ENCODE measurements at regions not wholly inside any gene's neighbourhood (a gene's known extent, or its start where the extent isn't known, plus 50 kb on each side); places are given as distances from the start of the nearest gene placed in this dataset.

DNA sequence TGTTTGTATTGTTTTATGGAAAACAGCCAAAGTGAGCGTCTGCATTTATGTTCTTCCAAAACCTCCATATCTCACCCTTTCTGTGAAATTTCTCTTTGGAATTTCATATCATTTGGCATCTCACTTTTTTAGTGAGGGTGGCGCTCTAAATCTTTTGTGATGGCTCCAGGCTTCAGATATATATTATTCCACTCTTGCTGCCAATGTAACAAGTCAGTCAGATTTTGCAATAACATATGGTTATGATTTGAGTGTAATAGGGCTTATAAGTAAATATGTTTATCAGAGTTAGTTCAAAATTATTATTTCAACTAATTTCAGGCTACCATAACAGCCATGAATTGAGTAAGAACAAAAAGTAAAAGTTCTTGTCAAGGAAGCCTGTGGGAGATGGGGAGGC lies 314.7 kb downstream of the PDGFC start:
- intact Hi-C loops (cut with DNase I), result no loop called here
- no peaks in the 10 kb centered on the region for H3K36me3 ChIP-seq
- no peaks in the 10 kb centered on the region for H3K9me3 ChIP-seq
- H3K27ac ChIP-seq (replicated peaks in 1 of 4), result no peak overlapping the region
- no peaks in the 10 kb centered on the region for H3K4me1 ChIP-seq
- H3K4me3 ChIP-seq, result no peak overlapping the region
- DNase-seq (ENCODE audit: extremely low spot score), result no peak
- no peaks in the 10 kb centered on the region for H3K27me3 ChIP-seq
- TF ChIP-seq POLR2AphosphoS5 (IDR thresholded peaks at IDR 0.05) (no peak), EP300 (IDR thresholded peaks at IDR 0.05) (no peak), POLR2A (IDR thresholded peaks at IDR 0.05; ENCODE audit: low read depth) (no peak)
- TF ChIP-seq, protein P1, sequence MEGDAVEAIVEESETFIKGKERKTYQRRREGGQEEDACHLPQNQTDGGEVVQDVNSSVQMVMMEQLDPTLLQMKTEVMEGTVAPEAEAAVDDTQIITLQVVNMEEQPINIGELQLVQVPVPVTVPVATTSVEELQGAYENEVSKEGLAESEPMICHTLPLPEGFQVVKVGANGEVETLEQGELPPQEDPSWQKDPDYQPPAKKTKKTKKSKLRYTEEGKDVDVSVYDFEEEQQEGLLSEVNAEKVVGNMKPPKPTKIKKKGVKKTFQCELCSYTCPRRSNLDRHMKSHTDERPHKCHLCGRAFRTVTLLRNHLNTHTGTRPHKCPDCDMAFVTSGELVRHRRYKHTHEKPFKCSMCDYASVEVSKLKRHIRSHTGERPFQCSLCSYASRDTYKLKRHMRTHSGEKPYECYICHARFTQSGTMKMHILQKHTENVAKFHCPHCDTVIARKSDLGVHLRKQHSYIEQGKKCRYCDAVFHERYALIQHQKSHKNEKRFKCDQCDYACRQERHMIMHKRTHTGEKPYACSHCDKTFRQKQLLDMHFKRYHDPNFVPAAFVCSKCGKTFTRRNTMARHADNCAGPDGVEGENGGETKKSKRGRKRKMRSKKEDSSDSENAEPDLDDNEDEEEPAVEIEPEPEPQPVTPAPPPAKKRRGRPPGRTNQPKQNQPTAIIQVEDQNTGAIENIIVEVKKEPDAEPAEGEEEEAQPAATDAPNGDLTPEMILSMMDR (IDR thresholded peaks at IDR 0.05), result no peak
- 81% methylated on average over 2 of the region's 2 CpGs for WGBS

DNA sequence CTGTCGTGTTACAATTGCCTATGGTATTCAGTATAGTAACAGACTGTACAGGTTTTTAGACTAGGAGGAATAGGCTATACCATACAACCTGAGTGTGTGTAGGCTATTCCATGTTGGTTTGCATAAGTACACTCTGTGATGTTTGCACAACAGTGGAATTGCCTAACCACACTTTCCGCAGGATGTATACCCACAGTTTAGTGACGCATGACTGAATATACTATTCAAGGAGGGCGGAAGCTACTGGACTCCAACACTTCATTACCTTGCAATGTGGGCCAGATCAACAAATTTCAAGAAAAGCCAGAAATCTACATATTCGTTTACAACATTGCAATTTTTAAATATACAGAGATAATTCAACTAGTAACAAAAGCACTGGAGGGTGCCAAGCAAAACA lies 317.2 kb downstream of the PDGFC start:
- H3K27ac ChIP-seq (replicated peaks in 1 of 4), result no peak overlapping the region
- no peaks in the 10 kb centered on the region for H3K36me3 ChIP-seq
- TF ChIP-seq EP300 (IDR thresholded peaks at IDR 0.05), result no peak
- TF ChIP-seq, protein P1 (IDR thresholded peaks at IDR 0.05), result no peak
- no peak for TF ChIP-seq POLR2A (IDR thresholded peaks at IDR 0.05; ENCODE audit: low read depth)
- TF ChIP-seq POLR2AphosphoS5 (IDR thresholded peaks at IDR 0.05), result no peak
- no peak overlapping the region for H3K4me3 ChIP-seq
- H3K27me3 ChIP-seq, result no peaks in the 10 kb centered on the region
- intact Hi-C loops (cut with DNase I), result no loop called here
- DNase-seq (ENCODE audit: extremely low spot score), result no peak
- no peaks in the 10 kb centered on the region for H3K9me3 ChIP-seq
- no peaks in the 10 kb centered on the region for H3K4me1 ChIP-seq
- 90% methylated on average over 5 of the region's 5 CpGs for WGBS

- no peak for DNase-seq (ENCODE audit: extremely low spot score)
- intact Hi-C loops (cut with DNase I), result no loop called here
- no peak overlapping the region for H3K27ac ChIP-seq (replicated peaks in 1 of 4)
- H3K4me3 ChIP-seq, result no peak overlapping the region
- TF ChIP-seq POLR2AphosphoS5 (IDR thresholded peaks at IDR 0.05) (no peak), POLR2A (IDR thresholded peaks at IDR 0.05; ENCODE audit: low read depth) (no peak), EP300 (IDR thresholded peaks at IDR 0.05) (no peak)
- TF ChIP-seq, protein P1 (IDR thresholded peaks at IDR 0.05), result no peak
- no peaks in the 10 kb centered on the region for H3K9me3 ChIP-seq
- no peaks in the 10 kb centered on the region for H3K27me3 ChIP-seq
- H3K36me3 ChIP-seq, result no peaks in the 10 kb centered on the region
- H3K4me1 ChIP-seq, result peaks cover 0 to 4% (median under 1%) of the 10 kb centered on the region in 4 donors
Observed at GRCh38 chr4:156643826-156644225, 327.8 kb downstream of the PDGFC start.

DNA sequence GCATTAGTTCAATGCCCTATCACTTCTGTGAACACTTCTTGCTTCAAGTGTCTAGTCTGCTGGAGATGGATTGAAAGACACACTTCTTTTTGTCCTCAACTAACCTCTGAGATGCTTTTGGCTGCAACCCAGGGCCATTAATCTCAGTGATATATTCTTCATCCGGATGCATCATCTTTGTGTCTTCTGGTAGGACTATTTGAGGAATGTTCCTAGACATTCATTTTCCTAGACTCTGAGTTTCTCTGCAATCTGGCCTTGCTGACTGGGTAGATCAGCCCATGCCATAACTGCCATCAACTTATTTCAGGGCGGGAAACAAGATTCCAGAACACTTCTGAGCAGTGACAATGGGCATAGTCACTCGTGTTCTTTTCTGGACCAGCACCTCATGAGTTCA lies 329.4 kb downstream of the PDGFC start:
- no peak for DNase-seq (ENCODE audit: extremely low spot score)
- intact Hi-C loops (cut with DNase I), result no loop called here
- no peaks in the 10 kb centered on the region for H3K27me3 ChIP-seq
- H3K27ac ChIP-seq (replicated peaks in 1 of 4), result no peak overlapping the region
- H3K36me3 ChIP-seq, result no peaks in the 10 kb centered on the region
- H3K4me1 ChIP-seq, result peaks cover 0 to 16% (median 6%) of the 10 kb centered on the region in 4 donors
- H3K4me3 ChIP-seq, result no peak overlapping the region
- H3K9me3 ChIP-seq, result no peaks in the 10 kb centered on the region
- 89% methylated on average over 3 of the region's 3 CpGs for WGBS
- no peak for TF ChIP-seq EP300 (IDR thresholded peaks at IDR 0.05)
- no peak for TF ChIP-seq POLR2A (IDR thresholded peaks at IDR 0.05; ENCODE audit: low read depth)
- TF ChIP-seq POLR2AphosphoS5 (IDR thresholded peaks at IDR 0.05), result no peak
- TF ChIP-seq, protein P1 (IDR thresholded peaks at IDR 0.05), result no peak

DNA sequence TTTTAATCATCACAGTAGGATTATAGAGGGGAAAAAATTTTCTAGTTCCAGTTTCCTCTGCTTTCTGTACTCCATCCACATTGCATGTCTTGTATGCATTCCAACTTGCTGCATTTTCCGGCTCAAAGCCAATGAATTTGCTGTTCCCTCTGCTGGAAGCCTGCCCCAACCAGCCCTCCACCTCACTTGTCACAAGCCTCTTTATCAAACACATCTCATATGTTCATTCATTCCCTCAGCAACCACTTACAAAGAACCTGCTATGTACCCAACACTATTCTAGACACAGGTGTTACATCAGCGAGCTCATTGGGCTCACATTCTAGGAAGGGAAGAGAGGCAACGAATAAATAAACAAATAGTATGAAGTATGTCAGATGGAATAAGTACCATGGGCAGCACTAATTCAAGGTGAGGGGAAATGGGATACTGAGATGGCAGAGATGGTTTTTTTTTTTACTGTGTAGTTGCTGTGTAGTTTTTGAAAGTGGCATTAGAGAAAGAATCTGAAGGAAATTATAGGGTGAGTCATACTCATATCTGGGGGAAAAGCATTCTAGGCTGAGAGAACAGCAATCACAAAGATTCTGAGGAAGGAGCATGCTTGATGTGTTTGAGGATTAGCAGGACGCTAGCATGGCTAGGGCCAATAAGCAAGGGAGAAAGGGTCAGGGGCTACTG lies 332.5 kb downstream of the PDGFC start:
- DNase-seq (ENCODE audit: extremely low spot score), result no peak
- no peaks in the 10 kb centered on the region for H3K36me3 ChIP-seq
- H3K4me3 ChIP-seq, result no peak overlapping the region
- WGBS, result 67% methylated on average over 4 of the region's 4 CpGs
- H3K27ac ChIP-seq (replicated peaks in 1 of 4), result no peak overlapping the region
- H3K9me3 ChIP-seq, result no peaks in the 10 kb centered on the region
- no peaks in the 10 kb centered on the region for H3K27me3 ChIP-seq
- peaks cover 0 to 16% (median 6%) of the 10 kb centered on the region in 4 donors for H3K4me1 ChIP-seq
- TF ChIP-seq EP300 (IDR thresholded peaks at IDR 0.05) (no peak), POLR2A (IDR thresholded peaks at IDR 0.05; ENCODE audit: low read depth) (no peak), POLR2AphosphoS5 (IDR thresholded peaks at IDR 0.05) (no peak)
- TF ChIP-seq, protein P1 (IDR thresholded peaks at IDR 0.05), result no peak
- intact Hi-C loops (cut with DNase I), result no loop called here

All from esophagus muscularis mucosa (tissue), 4 donors.